Duodenal mucosa (tissue), 2 donors: ENCODE measurements at regions not wholly inside any gene's neighbourhood (a gene's known extent, or its start where the extent isn't known, plus 50 kb on each side); places are given as distances from the start of the nearest gene placed in this dataset.

Experiments used
- H3K27ac ChIP-seq: one replicate; pipeline ENCODE4 v1.7.0; 2013; ENCODE audit warnings: low read depth, low read length
- H3K27me3 ChIP-seq, 2 donors: one replicate each; pipeline ENCODE4 v1.7.0; 2013; ENCODE audit warnings: low read length in 2 of 2, control low read depth in 1 of 2; ENCODE audit not compliant: insufficient read depth in 2 of 2, control insufficient read depth in 1 of 2
- H3K36me3 ChIP-seq, 2 donors: one replicate each; pipeline ENCODE4 v1.7.0; 2013; ENCODE audit warnings: low read length in 2 of 2, control low read depth in 1 of 2; ENCODE audit not compliant: insufficient read depth in 2 of 2, control insufficient read depth in 1 of 2
- H3K4me1 ChIP-seq, 2 donors: one replicate each; pipeline ENCODE4 v1.7.0; 2013; ENCODE audit warnings: low read length in 2 of 2, control low read depth in 1 of 2; ENCODE audit not compliant: insufficient read depth in 2 of 2, control insufficient read depth in 1 of 2
- H3K4me3 ChIP-seq, 2 donors: one replicate each; pipeline ENCODE4 v1.7.0; 2013; ENCODE audit warnings: low read length in 2 of 2, low read depth in 1 of 2
- H3K9ac ChIP-seq, 2 donors: one replicate each; pipeline ENCODE4 v1.7.0; 2013; ENCODE audit warnings: low read length in 2 of 2, low read depth in 1 of 2
- H3K9me3 ChIP-seq, 2 donors: one replicate each; pipeline ENCODE4 v1.7.0; 2013; ENCODE audit warnings: low read length in 2 of 2, control low read depth in 1 of 2; ENCODE audit not compliant: control insufficient read depth in 1 of 2

DNA sequence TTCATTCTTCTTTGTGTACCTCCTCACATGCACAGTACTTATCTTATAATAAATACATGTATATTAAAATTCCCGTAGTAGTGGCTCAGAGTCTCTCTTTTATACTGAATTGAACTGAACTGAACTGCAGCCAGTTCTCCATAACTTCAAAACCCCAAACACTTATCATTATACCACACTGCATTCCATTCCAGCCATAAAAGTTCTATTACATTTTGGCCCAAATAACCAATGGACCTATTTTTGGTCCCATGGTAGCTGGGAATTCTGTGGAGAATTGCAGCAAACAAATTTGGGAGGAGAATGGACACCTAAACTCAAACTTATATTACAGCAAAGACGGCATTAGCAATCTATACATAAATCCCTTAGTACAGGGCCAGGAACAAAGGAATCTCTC lies 86.6 kb upstream of the C1orf87 start:
- Histone ChIP-seq H3K27me3 (no peaks in the 10 kb centered on the region), H3K4me3 (no peak overlapping the region), H3K36me3 (no peaks in the 10 kb centered on the region), H3K9ac (no peak overlapping the region), H3K4me1 (no peaks in the 10 kb centered on the region), H3K27ac (no peak overlapping the region), H3K9me3 (no peaks in the 10 kb centered on the region)

DNA sequence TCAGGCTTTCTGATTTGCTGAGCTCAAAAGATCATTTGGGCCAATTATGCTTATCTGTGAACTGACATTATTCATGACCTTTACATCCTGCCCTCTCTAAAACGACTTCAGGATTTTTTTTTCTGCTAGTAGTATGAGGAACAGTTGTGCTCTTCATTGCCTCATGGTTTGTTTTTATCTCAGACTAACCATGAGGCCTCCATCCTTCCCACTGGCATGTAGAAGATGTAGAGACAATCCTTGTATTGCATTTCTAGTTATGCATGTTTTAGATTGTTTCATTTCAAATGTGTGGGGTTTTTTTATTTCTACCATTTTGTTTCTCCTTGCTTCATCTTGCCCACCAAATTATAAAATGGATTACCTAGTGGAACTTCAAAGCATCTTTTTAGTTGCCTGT lies 82.8 kb upstream of the C1orf87 start:
- H3K4me3 ChIP-seq = no peak overlapping the region
- no peaks in the 10 kb centered on the region for H3K9me3 ChIP-seq
- H3K27ac ChIP-seq = no peak overlapping the region
- no peak overlapping the region for H3K9ac ChIP-seq
- H3K36me3 ChIP-seq = no peaks in the 10 kb centered on the region
- no peaks in the 10 kb centered on the region for H3K4me1 ChIP-seq
- H3K27me3 ChIP-seq = no peaks in the 10 kb centered on the region

GRCh38 chr1:60153961-60154360 lies 80.4 kb upstream of the C1orf87 start:
- H3K27me3 ChIP-seq = no peaks in the 10 kb centered on the region
- H3K36me3 ChIP-seq = no peaks in the 10 kb centered on the region
- H3K4me1 ChIP-seq = no peaks in the 10 kb centered on the region

GRCh38 chr1:60152891-60153290 lies 79.3 kb upstream of the C1orf87 start:
- Histone ChIP-seq H3K27me3 (peaks cover 0 to 2% of the 10 kb centered on the region in 2 donors), H3K9ac (no peak overlapping the region), H3K36me3 (no peaks in the 10 kb centered on the region)

More at GRCh38 chr1:60153961-60154360, 80.4 kb upstream of the C1orf87 start:
- H3K9me3 ChIP-seq = no peaks in the 10 kb centered on the region
- no peak overlapping the region for H3K27ac ChIP-seq
- H3K4me3 ChIP-seq = no peak overlapping the region
- no peak overlapping the region for H3K9ac ChIP-seq

DNA sequence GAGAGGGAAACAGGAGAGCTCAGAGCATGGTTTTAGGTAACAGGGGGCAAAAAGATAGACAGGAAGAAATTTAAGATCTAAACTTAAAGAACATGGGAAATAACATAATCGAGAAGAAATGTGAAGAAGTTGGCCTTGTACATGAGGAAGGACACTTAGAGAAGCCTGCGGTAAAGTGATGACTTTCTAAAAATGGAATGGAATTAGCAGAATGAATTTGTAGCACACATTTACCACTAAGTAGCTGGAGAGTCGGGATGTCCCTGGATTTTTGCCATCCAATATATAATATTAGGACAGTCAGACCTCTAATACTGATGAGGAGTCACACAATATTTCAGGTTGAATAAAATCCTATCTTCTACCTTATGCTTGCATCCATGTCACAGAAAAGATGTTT lies 77.7 kb upstream of the C1orf87 start:
- no peak overlapping the region for H3K27ac ChIP-seq
- no peaks in the 10 kb centered on the region for H3K36me3 ChIP-seq
- H3K27me3 ChIP-seq = peaks cover 0 to 2% of the 10 kb centered on the region in 2 donors
- no peaks in the 10 kb centered on the region for H3K4me1 ChIP-seq
- no peak overlapping the region for H3K9ac ChIP-seq
- no peaks in the 10 kb centered on the region for H3K9me3 ChIP-seq
- no peak overlapping the region for H3K4me3 ChIP-seq

More at GRCh38 chr1:60152891-60153290, 79.3 kb upstream of the C1orf87 start:
- no peaks in the 10 kb centered on the region for H3K4me1 ChIP-seq
- H3K9me3 ChIP-seq = no peaks in the 10 kb centered on the region
- no peak overlapping the region for H3K4me3 ChIP-seq
- H3K27ac ChIP-seq = no peak overlapping the region

DNA sequence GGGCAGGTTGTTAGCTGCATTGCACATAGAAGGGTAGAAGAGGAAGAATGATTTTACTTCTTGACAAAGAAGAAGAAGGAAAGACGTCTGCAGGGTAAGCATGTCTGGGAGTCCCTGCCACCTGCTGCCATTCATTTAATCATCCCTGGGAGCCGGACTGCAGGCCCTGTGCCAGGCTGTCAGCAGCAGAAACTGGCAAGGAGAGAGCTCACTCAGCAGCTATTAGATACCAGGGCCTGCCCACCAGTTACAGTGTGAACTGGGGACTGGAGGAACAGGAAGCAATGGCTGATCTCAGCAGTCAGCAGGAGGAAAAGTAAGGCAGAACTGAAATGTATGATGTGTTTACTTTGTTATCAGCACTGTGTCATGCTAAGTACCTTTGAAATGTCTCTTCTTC lies 75.7 kb upstream of the C1orf87 start:
- H3K36me3 ChIP-seq = no peaks in the 10 kb centered on the region
- H3K4me1 ChIP-seq = no peaks in the 10 kb centered on the region

DNA sequence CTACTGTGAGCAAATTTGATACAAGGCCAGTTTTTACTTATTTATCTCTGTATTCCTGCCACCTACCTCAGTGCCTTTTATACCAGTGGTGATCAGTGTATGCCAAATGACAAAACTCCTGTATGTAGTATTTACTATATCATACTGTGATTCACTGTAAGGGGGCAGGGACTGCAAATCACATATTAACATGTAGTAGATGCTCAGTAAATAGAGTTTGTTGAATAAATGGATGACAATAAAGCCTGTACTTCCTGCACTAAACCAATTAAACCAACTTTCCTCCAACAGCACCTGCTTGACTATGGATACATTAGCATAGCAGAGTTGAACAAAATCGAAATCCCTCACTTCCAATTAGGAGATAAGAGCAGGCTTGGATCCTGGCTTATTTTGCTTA lies 73.3 kb upstream of the C1orf87 start:
- no peaks in the 10 kb centered on the region for H3K4me1 ChIP-seq
- H3K9me3 ChIP-seq = no peaks in the 10 kb centered on the region
- H3K27ac ChIP-seq = no peak overlapping the region

More for the DNA sequence above, 75.7 kb upstream of the C1orf87 start:
- Histone ChIP-seq H3K27ac (no peak overlapping the region), H3K4me3 (no peak overlapping the region), H3K9me3 (no peaks in the 10 kb centered on the region), H3K9ac (no peak overlapping the region), H3K27me3 (peaks cover 0 to 2% of the 10 kb centered on the region in 2 donors)

DNA sequence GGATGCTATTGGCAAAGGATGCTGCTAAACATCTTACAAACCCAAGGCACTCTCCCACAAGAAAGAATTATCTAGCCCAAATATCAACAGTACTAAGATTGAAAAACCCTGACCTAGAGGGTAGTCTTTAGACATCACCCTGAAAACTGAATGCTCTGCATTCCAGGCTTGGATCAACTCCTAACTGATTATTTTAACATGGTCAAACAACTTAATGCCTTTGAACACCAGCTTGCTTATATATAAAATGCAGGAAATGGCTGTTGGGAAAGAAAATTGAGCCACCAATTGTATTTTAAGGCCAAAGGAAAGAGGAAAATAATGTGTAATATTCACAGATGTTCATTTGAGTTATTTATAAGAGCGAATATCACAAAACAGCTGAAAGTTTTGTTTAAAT lies 72.2 kb upstream of the C1orf87 start:
- Histone ChIP-seq H3K27me3 (peaks cover 0 to 2% of the 10 kb centered on the region in 2 donors), H3K36me3 (no peaks in the 10 kb centered on the region), H3K4me3 (no peak overlapping the region), H3K9me3 (no peaks in the 10 kb centered on the region), H3K4me1 (no peaks in the 10 kb centered on the region), H3K9ac (no peak overlapping the region), H3K27ac (no peak overlapping the region)

More for the DNA sequence above, 73.3 kb upstream of the C1orf87 start:
- peaks cover 0 to 2% of the 10 kb centered on the region in 2 donors for H3K27me3 ChIP-seq
- H3K9ac ChIP-seq = no peak overlapping the region
- H3K36me3 ChIP-seq = no peaks in the 10 kb centered on the region
- no peak overlapping the region for H3K4me3 ChIP-seq

DNA sequence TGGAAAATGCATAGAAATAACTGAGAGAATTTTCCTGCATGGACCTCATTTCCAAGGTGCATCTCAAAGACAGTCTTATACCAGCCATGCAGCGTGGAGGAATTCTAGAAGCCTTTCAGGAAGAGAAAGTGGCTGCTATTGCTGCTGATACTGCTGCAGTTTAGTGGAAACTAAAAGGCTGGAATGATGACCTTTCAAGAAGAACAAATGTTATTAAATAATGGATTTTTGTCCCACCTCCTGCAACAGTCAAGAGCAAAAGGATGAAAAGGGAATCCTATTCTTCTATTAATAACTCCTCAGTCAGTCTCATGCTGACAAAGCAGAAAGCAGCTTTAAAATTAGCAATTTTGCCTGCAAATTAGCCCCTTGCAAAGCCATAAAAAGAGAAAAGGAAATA lies 68.2 kb upstream of the C1orf87 start:
- no peak overlapping the region for H3K27ac ChIP-seq
- no peak overlapping the region for H3K4me3 ChIP-seq
- H3K27me3 ChIP-seq = no peaks in the 10 kb centered on the region
- no peaks in the 10 kb centered on the region for H3K36me3 ChIP-seq
- no peak overlapping the region for H3K9ac ChIP-seq
- H3K9me3 ChIP-seq = no peaks in the 10 kb centered on the region
- no peaks in the 10 kb centered on the region for H3K4me1 ChIP-seq

- no peak overlapping the region for H3K27ac ChIP-seq
- no peak overlapping the region for H3K4me3 ChIP-seq
- no peaks in the 10 kb centered on the region for H3K27me3 ChIP-seq
- H3K9me3 ChIP-seq = no peaks in the 10 kb centered on the region
- H3K36me3 ChIP-seq = no peaks in the 10 kb centered on the region
- no peaks in the 10 kb centered on the region for H3K4me1 ChIP-seq
- no peak overlapping the region for H3K9ac ChIP-seq
These were observed 67.7 kb upstream of the C1orf87 start for GRCh38 chr1:60141276-60141675.

DNA sequence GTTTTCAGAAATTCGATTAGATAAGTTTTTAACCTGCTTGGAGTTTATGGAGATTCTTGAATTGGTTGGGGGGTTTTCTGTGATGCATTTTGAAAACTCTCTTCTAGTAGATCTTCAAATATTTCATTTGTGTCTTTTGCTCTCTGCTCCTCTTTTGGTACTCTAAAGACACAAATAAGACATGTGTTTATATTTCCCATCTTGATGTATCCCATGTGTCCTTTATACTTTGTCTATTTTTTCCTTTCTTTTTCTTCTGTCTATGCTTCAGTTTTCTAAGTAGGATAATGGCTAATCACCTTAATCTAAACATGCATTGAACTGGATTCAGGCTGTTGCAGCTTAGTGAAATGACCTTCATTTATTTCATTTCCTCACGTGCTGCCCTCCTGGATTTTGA lies 63.8 kb upstream of the C1orf87 start:
- Histone ChIP-seq H3K4me1 (no peaks in the 10 kb centered on the region), H3K27ac (no peak overlapping the region), H3K4me3 (no peak overlapping the region), H3K9ac (no peak overlapping the region), H3K36me3 (no peaks in the 10 kb centered on the region), H3K9me3 (no peaks in the 10 kb centered on the region), H3K27me3 (no peaks in the 10 kb centered on the region)
